ENCODE measurements at regions not wholly inside any gene's neighbourhood (a gene's known extent, or its start where the extent isn't known, plus 50 kb on each side); places are given as distances from the start of the nearest gene placed in this dataset.

DNA sequence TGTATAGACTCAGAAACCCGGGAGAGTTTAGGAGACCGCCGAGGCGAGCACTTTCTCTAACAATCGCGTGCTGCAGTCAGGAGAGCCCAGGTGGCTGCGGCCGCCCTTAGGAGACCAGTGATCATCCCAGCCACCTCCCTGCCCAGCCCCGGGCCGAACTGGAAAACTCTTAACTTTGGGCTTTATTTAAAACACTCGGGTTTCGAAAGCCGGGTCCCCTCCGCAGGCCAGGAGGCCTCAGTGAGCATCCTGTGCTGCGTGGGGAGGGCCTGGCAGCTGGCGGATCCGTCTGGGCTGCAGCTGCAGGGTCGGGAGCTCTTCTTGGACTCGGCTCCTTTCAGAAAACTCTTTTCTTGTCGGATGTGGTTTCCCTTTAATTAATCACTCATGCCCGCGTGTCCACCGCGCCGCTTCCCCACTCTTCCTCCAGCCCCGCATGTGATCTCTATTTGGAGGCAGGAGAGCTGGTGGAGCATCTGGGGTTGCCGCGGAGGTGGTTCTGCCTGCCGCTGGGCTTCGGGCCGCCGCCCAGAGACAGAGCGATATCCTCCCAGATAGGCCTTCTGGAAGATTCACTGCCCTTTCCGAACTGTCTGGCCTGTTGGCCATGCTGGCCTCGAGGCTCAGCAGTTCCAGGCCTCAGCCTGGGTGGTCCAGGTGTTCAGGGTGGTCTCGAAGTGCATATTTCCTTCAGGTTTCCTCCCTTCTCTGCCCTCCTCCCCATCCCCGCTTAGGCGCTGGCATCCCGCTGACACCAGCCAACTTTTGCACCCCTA lies 59.5 kb downstream of the TMEM174 start:
- peak in 1 of 2 donors; percentile 27 for DNase-seq

DNA sequence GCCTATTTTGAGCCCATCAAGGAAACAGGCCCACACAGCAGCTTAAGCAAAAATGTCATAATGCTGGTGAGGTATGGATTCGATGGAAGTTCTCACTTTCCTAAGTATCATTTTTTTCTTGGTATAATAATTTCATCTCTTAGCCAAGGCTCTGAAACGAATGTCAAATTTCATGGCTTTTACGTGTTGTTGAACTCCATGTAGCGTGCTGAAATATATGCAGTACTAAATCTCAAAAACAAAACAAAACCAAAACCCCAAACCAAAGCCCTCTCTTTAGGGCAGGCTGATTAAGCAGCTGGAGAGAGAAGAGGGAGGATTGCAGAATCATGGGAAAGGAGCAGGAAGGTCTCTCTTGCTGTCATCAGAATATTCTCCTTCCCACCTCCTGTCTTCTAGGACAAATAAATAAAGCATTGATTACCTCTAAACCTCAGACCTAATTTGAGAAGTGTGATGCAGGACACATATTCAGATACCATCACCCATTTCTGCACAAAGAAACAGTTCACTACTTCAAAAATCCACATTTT lies 58.3 kb downstream of the TMEM174 start:
- Mint-ChIP-seq H3K4me1 (peaks cover 26% of the 10 kb centered on the region in 2 donors), H3K9me3 (no peaks in the 10 kb centered on the region), H3K4me3 (peak overlapping the region; percentile 51), H3K27ac (no peak overlapping the region), H3K36me3 (peaks cover 5% of the 10 kb centered on the region), H3K27me3 (ENCODE audit: low read depth in 2 of 2) (peaks cover 66 to 71% of the 10 kb centered on the region in 2 donors)
- intact Hi-C loops (cut with micrococcal nuclease), result no loop called here
- no peak for ATAC-seq
- Histone ChIP-seq H3K9me3 (ENCODE audit: control insufficient read depth, insufficient read depth, low read length) (no peaks in the 10 kb centered on the region), H3K27me3 (ENCODE audit: control insufficient read depth, insufficient read depth, low read length) (peaks cover 66% of the 10 kb centered on the region), H3K36me3 (ENCODE audit: control insufficient read depth, insufficient read depth, low read length) (no peaks in the 10 kb centered on the region), H3K4me3 (ENCODE audit: low read length) (no peak overlapping the region), H3K4me1 (ENCODE audit: control insufficient read depth, insufficient read depth, low read length) (peaks cover 19% of the 10 kb centered on the region), H3K27ac (ENCODE audit: low read length) (no peak overlapping the region)
- no peak for DNase-seq
- TF ChIP-seq, protein P1, sequence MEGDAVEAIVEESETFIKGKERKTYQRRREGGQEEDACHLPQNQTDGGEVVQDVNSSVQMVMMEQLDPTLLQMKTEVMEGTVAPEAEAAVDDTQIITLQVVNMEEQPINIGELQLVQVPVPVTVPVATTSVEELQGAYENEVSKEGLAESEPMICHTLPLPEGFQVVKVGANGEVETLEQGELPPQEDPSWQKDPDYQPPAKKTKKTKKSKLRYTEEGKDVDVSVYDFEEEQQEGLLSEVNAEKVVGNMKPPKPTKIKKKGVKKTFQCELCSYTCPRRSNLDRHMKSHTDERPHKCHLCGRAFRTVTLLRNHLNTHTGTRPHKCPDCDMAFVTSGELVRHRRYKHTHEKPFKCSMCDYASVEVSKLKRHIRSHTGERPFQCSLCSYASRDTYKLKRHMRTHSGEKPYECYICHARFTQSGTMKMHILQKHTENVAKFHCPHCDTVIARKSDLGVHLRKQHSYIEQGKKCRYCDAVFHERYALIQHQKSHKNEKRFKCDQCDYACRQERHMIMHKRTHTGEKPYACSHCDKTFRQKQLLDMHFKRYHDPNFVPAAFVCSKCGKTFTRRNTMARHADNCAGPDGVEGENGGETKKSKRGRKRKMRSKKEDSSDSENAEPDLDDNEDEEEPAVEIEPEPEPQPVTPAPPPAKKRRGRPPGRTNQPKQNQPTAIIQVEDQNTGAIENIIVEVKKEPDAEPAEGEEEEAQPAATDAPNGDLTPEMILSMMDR (IDR thresholded peaks at IDR 0.05), result no peak
- 50% methylated on average over 3 of the region's 4 CpGs for WGBS (ENCODE audit: insufficient coverage)

More for the DNA sequence above, 59.5 kb downstream of the TMEM174 start:
- Histone ChIP-seq H3K9me3 (ENCODE audit: control insufficient read depth, insufficient read depth, low read length) (no peaks in the 10 kb centered on the region), H3K4me1 (ENCODE audit: control insufficient read depth, insufficient read depth, low read length) (peaks cover 19% of the 10 kb centered on the region), H3K4me3 (ENCODE audit: low read length) (no peak overlapping the region), H3K27ac (ENCODE audit: low read length) (no peak overlapping the region), H3K27me3 (ENCODE audit: control insufficient read depth, insufficient read depth, low read length) (peaks cover 66% of the 10 kb centered on the region), H3K36me3 (ENCODE audit: control insufficient read depth, insufficient read depth, low read length) (no peaks in the 10 kb centered on the region)
- ATAC-seq, result no peak
- intact Hi-C loops (cut with micrococcal nuclease), result no loop called here
- H3K36me3 Mint-ChIP-seq, result peaks cover 5% of the 10 kb centered on the region
- H3K4me3 Mint-ChIP-seq, result peak overlapping the region; percentile 60
- H3K27me3 Mint-ChIP-seq (ENCODE audit: low read depth in 2 of 2), result peaks cover 67 to 69% of the 10 kb centered on the region in 2 donors
- H3K9me3 Mint-ChIP-seq, result no peaks in the 10 kb centered on the region
- peaks cover 26% of the 10 kb centered on the region in 2 donors for H3K4me1 Mint-ChIP-seq
- TF ChIP-seq, protein P1 (IDR thresholded peaks at IDR 0.05), result no peak
- WGBS (ENCODE audit: insufficient coverage), result 7% methylated on average over 39 of the region's 39 CpGs
- no peak overlapping the region for H3K27ac Mint-ChIP-seq

DNA sequence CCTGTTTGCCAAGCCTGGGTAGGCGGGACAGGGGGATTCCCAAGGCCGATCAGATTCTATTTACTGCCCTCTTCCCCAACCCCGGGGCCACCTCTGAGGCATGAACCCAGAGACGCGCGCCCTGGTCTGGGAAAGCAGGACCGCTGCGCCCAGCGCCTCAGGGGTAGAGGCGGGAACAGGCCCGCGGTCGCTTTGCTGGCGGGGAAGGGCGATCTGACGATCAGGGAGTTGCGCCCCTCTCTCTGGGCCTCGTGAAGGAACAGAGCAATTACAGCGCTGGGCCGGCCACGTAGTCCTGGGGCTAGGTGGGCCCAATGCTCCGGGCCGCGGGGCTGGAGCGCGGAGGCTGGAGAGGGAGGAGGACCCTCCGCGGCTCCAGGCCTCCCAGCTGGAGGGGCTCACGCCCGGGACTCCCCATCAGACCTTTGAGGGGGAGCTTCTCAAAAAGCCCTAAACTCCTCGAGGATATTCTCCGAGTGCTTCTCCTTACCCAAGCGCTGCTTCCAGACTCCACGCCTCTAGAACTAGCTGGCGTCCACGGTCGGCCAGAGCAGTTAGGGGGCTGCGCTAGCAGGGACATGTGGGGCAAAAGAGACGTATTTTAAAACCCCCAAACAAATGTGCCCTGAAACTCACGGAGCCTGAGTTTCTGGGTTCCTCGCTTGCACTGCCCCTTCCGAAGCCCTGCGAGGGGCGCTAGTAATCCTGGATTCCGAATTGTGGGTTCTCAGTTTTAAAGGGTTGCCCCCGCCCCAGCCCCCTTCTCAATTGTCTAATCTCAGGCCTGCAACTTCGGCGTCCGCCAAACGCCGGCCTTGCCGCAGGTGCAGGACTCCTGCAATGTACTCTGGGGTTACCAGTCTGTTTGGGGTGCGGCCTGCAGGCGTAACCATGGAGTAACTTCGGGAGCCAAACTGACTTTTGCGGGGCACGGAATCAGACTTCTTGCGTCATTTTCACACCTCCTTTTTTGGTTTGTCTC lies 57.6 kb downstream of the TMEM174 start:
- peaks cover 5% of the 10 kb centered on the region for H3K36me3 Mint-ChIP-seq
- H3K36me3 ChIP-seq (ENCODE audit: control insufficient read depth, insufficient read depth, low read length), result no peaks in the 10 kb centered on the region
- no peak for ATAC-seq
- H3K27ac ChIP-seq (ENCODE audit: low read length), result no peak overlapping the region
- intact Hi-C loops (cut with micrococcal nuclease), result no loop called here
- DNase-seq, result no peak
- H3K9me3 ChIP-seq (ENCODE audit: control insufficient read depth, insufficient read depth, low read length), result no peaks in the 10 kb centered on the region
- H3K4me3 Mint-ChIP-seq, result no peak overlapping the region
- TF ChIP-seq, protein P1 (IDR thresholded peaks at IDR 0.05), result no peak
- WGBS (ENCODE audit: insufficient coverage), result 16% methylated on average over 58 of the region's 58 CpGs
- H3K27me3 ChIP-seq (ENCODE audit: control insufficient read depth, insufficient read depth, low read length), result peaks cover 62% of the 10 kb centered on the region
- H3K4me3 ChIP-seq (ENCODE audit: low read length), result no peak overlapping the region
- no peak overlapping the region for H3K27ac Mint-ChIP-seq
- peaks cover 19% of the 10 kb centered on the region for H3K4me1 ChIP-seq (ENCODE audit: control insufficient read depth, insufficient read depth, low read length)
- H3K27me3 Mint-ChIP-seq (ENCODE audit: low read depth in 2 of 2), result peaks cover 61 to 71% of the 10 kb centered on the region in 2 donors
- no peaks in the 10 kb centered on the region for H3K9me3 Mint-ChIP-seq
- peaks cover 26% of the 10 kb centered on the region in 2 donors for H3K4me1 Mint-ChIP-seq
